Esophagus squamous epithelium (tissue), 4 donors: ENCODE measurements at regions not wholly inside any gene's neighbourhood (a gene's known extent, or its start where the extent isn't known, plus 50 kb on each side); places are given as distances from the start of the nearest gene placed in this dataset.

Experiments used
- CTCF ChIP-seq, 6 experiments: fragments of 450-650 bp in 4 of 6; fragments of 200-600 bp in 2 of 6; sonication (generic) in 2 of 6; IDR thresholded peaks; one replicate each; pipeline ENCODE4 v1.5.1; 2016 to 2019; ENCODE audit warnings: antibody characterized with exemption in 6 of 6, mild to moderate bottlenecking in 4 of 6, moderate library complexity in 4 of 6
- POLR2A ChIP-seq, 4 donors: fragments of 450-650 bp; IDR thresholded peaks; one replicate each; pipeline ENCODE4 v1.6.1; 2017; ENCODE audit warnings: antibody characterized with exemption in 4 of 4, mild to moderate bottlenecking in 4 of 4, moderate library complexity in 3 of 4

- TF ChIP-seq POLR2A (IDR thresholded peaks at IDR 0.05) (no peak), CTCF (IDR thresholded peaks at IDR 0.05) (no peak)
Measured at GRCh38 chr6:168756009-168756634, 315.1 kb downstream of the SMOC2 start.
